ENCODE measurements at regions not wholly inside any gene's neighbourhood (a gene's known extent, or its start where the extent isn't known, plus 50 kb on each side); places are given as distances from the start of the nearest gene placed in this dataset.

- Histone ChIP-seq H3K79me2 (ENCODE audit: insufficient read depth) (no peaks in the 10 kb centered on the region), H3K9me3 (no peaks in the 10 kb centered on the region), H3K9ac (no peak overlapping the region), H3K4me2 (no peak overlapping the region), H4K20me1 (ENCODE audit: insufficient read depth) (no peaks in the 10 kb centered on the region), H3F3A (replicated peaks; ENCODE audit: insufficient read depth) (no peaks in the 10 kb centered on the region), H2AFZ (ENCODE audit: low read depth) (no peak overlapping the region), H3K27ac (ENCODE audit: low read depth in 2 of 2, low read length in 1 of 2) (no peak overlapping the region), H3K9me2 (no peaks in the 10 kb centered on the region), H3K4me3 (ENCODE audit: low read depth in 2 of 2, low read length in 1 of 2) (no peak overlapping the region), H3K27me3 (ENCODE audit: insufficient read depth) (no peaks in the 10 kb centered on the region), H3K36me3 (replicated peaks in 1 of 2; ENCODE audit: control insufficient read depth in 1 of 2, insufficient read depth in 2 of 2, low read length in 1 of 2) (no peaks in the 10 kb centered on the region), H3K4me1 (ENCODE audit: control insufficient read depth in 1 of 2, insufficient read depth in 2 of 2, low read depth in 1 of 2, low read length in 1 of 2) (peaks cover 0 to 6% of the 10 kb centered on the region in 2 experiments; a peak in 1 of 4 replicates)
- 5% methylated on average over 1 of the region's 1 CpG for WGBS (ENCODE audit: low lambda C conversion rate)
- TF ChIP-seq MXI1 (IDR thresholded peaks at IDR 0.05; ENCODE audit: low read depth, low read length) (no peak), EP300 (IDR thresholded peaks at IDR 0.05; ENCODE audit: borderline replicate concordance in 1 of 2, low read depth in 1 of 2, low read length in 1 of 2) (no peak), CTCF (IDR thresholded peaks at IDR 0.05) (no peak), TCF12 (IDR thresholded peaks at IDR 0.05) (no peak), MEF2A (IDR thresholded peaks at IDR 0.05; ENCODE audit: borderline replicate concordance, low read depth) (no peak), REST (IDR thresholded peaks at IDR 0.05; ENCODE audit: low read depth, low read length) (no peak), GATA2 (CRISPR knock-in tag; IDR thresholded peaks at IDR 0.05) (no peak), SMC3 (IDR thresholded peaks at IDR 0.05; ENCODE audit: low read depth, low read length) (no peak), MAX (IDR thresholded peaks at IDR 0.05; ENCODE audit: low read depth) (no peak)
- ChIA-PET POLR2A (no interaction called here), CTCF (no interaction called here)
- DNase-seq, result no peak
Observed at GRCh38 chr11:114844896-114845295, 166.6 kb downstream of the NXPE2 start.

- no peaks in the 10 kb centered on the region for H3K36me3 ChIP-seq (replicated peaks in 1 of 2; ENCODE audit: control insufficient read depth in 1 of 2, insufficient read depth in 2 of 2, low read length in 1 of 2)
- H3K4me3 ChIP-seq (ENCODE audit: low read depth in 2 of 2, low read length in 1 of 2), result no peak overlapping the region
- H3K27ac ChIP-seq (ENCODE audit: low read depth in 2 of 2, low read length in 1 of 2), result no peak overlapping the region
- no peaks in the 10 kb centered on the region for H3F3A ChIP-seq (replicated peaks; ENCODE audit: insufficient read depth)
- no peaks in the 10 kb centered on the region for H4K20me1 ChIP-seq (ENCODE audit: insufficient read depth)
- ChIA-PET POLR2A (no interaction called here), CTCF (interaction anchor here (1.0 to 1.2 kb wide), 2 partner anchors 10 to 20 kb away, joined by 3 read pairs; no protein-coding TSS in a partner anchor)
- no peaks in the 10 kb centered on the region for H3K79me2 ChIP-seq (ENCODE audit: insufficient read depth)
- 9% methylated on average over 4 of the region's 4 CpGs for WGBS (ENCODE audit: low lambda C conversion rate)
- no peaks in the 10 kb centered on the region for H3K27me3 ChIP-seq (ENCODE audit: insufficient read depth)
- no peaks in the 10 kb centered on the region for H3K9me2 ChIP-seq
- H2AFZ ChIP-seq (ENCODE audit: low read depth), result no peak overlapping the region
- no peaks in the 10 kb centered on the region for H3K9me3 ChIP-seq
- DNase-seq, result no peak
- peaks cover 0 to 6% of the 10 kb centered on the region in 2 experiments; a peak in 1 of 4 replicates for H3K4me1 ChIP-seq (ENCODE audit: control insufficient read depth in 1 of 2, insufficient read depth in 2 of 2, low read depth in 1 of 2, low read length in 1 of 2)
- H3K9ac ChIP-seq, result no peak overlapping the region
- H3K4me2 ChIP-seq, result no peak overlapping the region
- TF ChIP-seq GABPA (IDR thresholded peaks at IDR 0.05; ENCODE audit: low read depth), result no peak
- no peak for TF ChIP-seq TCF12 (IDR thresholded peaks at IDR 0.05)
- no peak for TF ChIP-seq SMC3 (IDR thresholded peaks at IDR 0.05; ENCODE audit: low read depth, low read length)
- no peak for TF ChIP-seq GATA2 (CRISPR knock-in tag; IDR thresholded peaks at IDR 0.05)
- no peak for TF ChIP-seq RXRA (IDR thresholded peaks at IDR 0.05; ENCODE audit: borderline replicate concordance, low read depth)
- no peak for TF ChIP-seq ELF1 (IDR thresholded peaks at IDR 0.05)
- TF ChIP-seq TEAD4 (IDR thresholded peaks at IDR 0.05; ENCODE audit: borderline replicate concordance, insufficient read depth), result no peak
- TF ChIP-seq SIN3A (IDR thresholded peaks at IDR 0.05; ENCODE audit: borderline replicate concordance, low read depth, low read length), result no peak
- no peak for TF ChIP-seq CHD2 (IDR thresholded peaks at IDR 0.05; ENCODE audit: low read length, partially characterized antibody)
Observed at GRCh38 chr11:114845766-114846415, 167.6 kb downstream of the NXPE2 start.
